HG03095 (cell line): ENCODE measurements at regions not wholly inside any gene's neighbourhood (a gene's known extent, or its start where the extent isn't known, plus 50 kb on each side); places are given as distances from the start of the nearest gene placed in this dataset.

Experiments used
- ATAC-seq: cut with Tn5 transposase; IDR thresholded peaks from one replicate; pipeline ENCODE4 v1.9.1; 2021; ENCODE audit warnings: moderate library complexity; ENCODE audit not compliant: unreplicated experiment

DNA sequence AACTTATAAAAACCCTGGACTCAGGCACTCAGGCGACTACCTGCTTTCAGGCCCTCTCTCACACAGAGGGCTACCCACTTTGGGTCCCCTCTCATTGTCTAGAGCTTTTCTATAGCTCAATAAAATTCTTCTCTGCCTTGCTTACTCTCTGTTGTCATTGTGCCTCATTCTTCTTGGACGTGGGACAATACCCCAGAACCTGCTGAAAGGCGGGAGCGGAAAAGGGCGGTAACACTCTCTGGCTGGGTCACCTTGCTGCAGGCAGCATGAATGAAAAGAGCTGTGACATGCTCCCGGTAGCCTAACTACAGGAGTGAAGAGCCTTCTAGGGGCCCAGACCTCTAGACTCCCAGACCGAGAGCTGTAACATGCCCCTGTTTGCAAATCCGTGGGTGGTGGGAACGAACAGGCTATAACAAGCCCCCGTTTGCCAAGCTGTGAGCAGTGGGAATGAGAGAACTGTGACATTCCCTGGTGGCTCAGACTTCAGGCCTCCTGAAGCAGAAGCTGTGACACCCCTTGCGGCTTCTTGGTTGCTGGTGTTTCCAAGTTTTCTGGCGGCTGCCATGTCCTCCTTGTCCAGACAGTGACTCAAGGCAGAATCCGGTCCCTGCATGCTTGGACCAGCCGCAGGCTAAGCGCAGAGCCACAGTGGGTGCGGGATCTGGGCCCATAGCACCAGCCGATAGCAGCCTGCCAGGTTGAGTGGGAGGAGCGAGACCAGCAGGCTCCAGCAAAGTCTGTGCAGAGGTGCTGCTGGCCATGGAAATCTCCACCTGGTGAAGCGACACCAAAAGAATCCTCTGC is 684.6 kb downstream of the ARAP2 start:
- no peak for ATAC-seq

DNA sequence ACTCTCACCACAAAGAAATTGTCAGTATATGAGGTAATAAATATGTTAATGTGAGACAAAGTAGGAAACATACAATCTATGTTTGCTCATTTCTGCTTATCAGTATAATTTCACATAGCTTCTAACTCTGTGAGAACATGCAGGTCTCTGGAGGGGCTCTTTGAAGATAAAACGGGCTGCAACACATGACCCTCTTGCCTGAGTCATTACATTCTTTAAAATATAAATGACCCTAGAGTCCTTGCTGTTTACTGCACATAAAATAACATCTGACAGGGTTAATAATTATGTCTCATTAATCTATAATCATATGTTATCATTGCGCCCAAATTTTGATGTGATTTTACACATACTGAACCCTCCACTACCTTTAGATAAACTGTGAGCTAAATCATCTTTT is 681.5 kb downstream of the ARAP2 start:
- ATAC-seq, result no peak

DNA sequence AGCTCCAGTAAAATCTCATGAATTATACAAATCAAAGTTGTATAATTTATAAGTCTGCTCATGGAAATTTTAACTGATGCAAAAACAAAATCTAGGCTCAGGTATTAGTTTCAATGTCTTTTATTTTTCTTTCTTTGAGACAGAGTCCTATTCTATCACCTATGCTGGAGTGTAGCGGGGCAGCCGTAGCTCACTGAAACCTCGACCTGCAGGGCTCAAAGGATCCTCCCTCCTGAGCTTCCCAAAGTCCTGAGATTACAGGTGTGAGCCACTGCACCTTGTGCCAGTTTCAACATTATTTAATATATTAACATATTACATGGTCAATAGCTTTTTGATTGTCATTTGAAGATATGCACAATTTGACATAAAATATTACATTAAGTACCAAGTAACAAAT is 678.7 kb downstream of the ARAP2 start:
- ATAC-seq, result no peak

DNA sequence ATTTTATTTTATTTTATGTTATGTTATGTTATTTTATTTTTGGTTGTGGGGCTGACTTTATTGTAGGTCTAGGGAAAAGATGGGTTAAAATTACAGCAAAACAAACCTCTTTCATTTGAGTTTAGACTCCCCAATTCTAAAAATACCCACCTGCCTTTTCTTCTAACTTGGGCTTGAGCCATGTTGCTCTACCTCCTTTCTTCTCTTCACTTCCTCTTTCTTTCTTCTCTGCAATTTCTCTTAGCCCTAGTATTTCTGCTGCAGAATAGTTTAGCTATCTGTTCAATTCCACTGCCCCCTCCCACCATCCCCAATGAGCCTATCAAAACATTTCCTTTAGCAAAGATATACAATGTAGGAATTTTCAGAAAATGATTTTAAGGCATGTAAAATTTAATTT is 653.3 kb downstream of the ARAP2 start:
- no peak for ATAC-seq

DNA sequence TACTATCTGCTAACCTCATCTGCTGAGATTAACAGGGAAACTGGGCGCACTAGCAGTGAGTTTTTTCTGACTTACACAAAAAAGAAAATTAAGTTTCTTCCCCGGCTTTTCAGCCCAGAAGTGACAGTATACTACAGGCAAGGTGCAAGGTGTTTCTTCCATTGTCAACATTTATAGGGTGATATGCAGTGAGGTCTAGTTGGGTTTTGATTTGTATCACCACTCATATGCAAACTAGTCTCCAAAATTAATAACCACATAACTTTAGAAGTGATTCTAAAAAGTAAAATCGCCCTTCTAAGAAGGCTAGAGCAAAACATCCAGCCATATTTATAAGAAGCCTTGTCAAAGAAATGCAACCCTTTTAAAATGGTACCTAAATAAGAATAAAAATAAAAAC is 640.1 kb downstream of the ARAP2 start:
- no peak for ATAC-seq

DNA sequence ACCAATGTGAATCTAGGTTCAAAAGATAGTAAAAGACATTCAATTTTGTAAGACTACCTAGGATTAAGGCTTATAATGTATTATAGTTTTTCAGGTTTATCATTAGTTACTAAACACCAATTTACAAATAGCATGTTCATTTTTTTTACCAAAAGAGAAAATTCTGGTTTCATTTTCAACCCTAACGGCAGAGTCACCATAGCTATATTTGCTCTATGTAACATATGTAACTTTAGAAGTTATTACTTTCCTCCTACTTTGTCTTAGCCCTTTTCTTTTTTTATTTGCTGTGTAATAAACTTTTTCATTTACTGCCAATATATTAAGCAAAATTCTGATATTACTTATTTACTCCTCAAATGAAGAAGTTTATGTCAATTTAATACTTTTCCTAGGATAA is 639.6 kb downstream of the ARAP2 start:
- ATAC-seq, result no peak

DNA sequence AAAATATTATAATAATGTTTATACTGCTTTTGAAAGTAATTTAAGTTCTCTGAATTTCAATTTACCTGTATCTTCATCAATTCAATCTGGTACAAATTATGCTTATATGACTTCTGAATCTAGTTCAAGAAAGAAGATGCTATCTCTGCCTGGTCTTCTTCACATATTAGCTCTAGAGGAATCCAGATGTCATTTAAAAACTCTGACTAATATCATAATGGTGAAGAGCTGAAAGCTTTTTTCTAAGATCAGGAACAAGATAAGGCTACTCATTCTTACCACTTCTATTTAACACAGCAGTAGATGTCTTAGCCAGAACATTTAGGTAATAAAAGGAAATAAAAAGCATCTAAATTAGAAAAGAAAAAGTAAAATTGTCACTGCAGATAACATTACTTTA is 636.1 kb downstream of the ARAP2 start:
- no peak for ATAC-seq

DNA sequence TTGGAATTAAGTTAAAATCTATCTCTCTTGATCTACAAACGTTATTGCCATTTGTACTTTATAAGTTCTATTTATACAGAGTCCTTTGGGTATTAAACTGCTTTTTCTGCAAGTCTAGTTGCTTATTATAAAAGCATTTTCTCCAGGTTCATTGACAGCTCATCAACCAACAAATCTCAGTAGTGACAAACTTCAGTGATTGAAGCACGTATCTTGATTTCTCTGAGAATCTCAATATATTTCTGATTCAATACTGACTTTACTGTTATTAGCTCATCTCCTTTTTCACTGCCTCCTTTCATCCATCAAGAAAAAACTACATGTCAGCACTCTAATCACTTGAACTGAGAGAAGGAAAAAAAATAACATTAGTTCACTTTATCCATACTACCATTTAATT is 630.2 kb downstream of the ARAP2 start:
- no peak for ATAC-seq

DNA sequence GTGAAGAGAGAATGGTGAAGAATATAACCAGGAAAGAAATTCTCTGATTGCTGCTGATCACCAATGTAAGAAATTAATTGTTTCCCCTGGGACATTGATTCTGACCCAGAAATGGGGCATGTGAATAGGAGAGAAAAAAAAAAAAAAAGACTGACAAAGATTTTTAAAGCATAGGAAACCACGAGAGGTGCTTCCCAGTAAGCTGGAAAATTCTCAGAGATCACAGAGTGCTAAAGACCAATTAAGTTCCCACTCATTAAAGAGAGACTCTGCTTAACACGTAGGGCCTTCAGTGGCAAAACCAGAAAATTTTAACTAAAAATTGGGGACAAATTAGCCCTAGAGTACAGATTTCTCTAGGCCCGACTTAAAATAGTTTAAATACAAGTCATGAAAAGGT is 604.4 kb downstream of the ARAP2 start:
- no peak for ATAC-seq

DNA sequence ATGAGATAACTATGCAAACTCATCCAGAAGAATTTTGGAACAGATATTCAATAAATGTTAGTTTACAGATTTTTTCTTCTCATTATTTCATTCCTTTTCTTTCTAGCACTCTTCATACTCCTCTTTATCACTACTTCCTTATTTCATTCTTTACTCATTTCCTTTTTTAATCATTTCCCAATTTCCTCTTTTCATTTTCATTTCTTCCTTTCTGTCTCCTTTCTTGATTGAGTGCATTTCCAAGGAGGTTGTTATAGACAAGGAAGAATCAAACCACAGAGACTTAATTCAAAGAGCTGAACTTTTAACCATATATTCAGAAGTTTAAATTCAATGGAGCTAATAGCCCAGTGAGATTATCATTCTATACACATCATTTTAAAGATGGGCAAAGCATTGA is 600.7 kb downstream of the ARAP2 start:
- ATAC-seq, result no peak

DNA sequence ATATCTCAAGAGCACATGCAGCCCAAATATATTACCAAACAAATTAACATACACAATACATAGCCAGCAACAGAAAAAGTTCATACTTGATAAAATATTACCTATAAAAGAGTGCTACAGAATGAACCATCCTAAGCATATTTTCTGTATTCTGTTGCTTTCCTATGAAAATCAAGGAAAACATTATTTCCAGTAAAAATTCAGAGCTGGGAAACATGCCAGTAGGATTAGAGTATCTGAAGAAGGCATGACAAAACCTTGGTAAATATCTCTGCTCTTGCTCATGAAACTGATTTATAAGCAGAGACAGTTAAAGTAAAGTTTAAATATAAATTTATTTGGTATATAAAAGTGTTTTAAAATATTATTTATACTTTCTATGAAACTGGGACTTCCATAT is 599.7 kb downstream of the ARAP2 start:
- ATAC-seq, result no peak

DNA sequence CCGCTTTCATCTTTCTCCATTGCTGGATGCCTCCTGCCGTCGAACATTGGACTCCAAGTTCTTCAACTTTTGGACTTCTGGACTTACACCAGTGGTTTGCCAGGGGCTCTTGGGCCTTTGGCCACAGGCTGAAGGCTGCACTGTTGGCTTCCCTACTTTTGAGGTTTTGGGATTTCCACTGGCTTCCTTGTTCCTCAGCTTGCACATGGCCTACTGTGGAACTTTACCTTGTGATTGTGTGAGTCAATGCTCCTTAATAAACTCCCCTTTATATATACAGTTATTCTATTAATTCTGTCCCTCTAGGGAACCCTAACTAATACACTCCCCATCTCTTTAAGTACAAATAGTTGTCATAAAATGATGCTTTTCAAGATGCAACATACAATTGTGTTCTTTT is 595.3 kb downstream of the ARAP2 start:
- ATAC-seq, result no peak

DNA sequence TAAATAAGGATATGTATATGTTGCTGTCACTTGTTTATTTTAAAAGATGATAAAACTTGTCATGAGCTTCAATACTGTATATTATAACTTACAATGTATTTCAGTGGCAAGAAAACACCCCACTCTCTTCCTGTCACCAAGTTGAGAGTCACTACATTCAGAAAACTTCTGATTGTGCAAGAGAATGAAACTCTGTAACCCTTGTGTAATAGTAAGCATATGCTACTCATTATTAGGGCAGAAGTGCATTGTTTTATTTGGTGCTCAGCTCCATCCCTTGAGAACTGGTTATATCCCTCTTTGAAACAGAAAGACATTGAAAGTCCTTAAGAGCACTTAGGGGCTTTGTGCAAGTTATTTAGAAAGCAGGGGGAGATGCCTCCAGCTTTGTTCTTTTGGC is 594.5 kb downstream of the ARAP2 start:
- no peak for ATAC-seq

DNA sequence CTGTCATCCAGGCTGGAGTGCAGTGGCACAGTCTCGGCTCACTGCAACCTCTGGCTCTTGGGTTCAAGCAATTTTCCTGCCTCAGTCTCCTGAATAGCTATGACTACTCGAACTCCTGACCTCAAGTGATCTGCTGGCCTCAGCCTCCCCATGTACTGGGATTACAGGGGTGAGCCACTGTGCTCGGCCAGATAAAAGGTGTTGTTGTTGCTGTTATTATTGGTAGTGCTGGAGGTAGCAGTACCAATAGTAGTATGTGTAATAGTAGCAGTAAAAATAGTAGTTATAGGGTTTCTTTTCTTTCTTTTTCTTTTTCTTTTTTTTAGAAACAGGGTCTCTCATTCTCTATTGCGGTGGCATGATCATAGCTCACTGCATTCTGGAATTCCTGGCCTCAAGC is 592.1 kb downstream of the ARAP2 start:
- ATAC-seq, result no peak

DNA sequence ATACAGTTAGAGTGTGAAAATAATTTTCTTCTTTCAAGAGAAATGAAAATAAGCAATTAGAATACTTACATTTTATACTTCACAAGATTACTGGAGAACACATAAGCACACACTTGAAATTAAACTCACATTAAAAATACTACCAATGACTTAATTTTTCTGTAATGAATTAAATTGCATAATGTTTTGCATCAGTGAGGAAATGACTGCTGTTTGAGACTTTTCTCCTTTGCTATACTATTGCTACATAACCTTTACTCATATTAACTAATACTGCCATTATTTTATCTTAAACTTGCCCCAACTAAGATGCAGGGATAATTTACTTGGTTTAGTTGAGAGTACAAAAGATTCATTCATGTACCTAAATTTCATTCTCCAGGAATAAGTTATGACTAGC is 590.9 kb downstream of the ARAP2 start:
- no peak for ATAC-seq

DNA sequence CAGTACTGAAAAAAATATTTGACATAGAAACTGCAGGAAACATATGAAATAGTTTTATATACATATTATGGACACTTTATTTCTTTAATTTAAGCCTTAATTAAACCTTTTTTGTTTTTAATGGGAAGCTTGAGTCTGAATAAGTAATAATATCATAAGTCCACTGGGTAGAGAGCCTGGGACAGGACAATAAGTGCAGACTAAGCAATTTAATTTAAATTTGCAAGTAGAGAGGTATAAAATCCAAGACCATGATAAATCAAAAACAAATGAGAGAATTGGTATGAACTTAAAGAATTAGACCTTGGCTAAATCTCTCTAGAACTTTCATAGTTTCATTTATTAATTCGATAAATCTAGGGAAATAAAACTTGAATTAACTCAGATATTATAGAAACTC is 571.2 kb downstream of the ARAP2 start:
- no peak for ATAC-seq

DNA sequence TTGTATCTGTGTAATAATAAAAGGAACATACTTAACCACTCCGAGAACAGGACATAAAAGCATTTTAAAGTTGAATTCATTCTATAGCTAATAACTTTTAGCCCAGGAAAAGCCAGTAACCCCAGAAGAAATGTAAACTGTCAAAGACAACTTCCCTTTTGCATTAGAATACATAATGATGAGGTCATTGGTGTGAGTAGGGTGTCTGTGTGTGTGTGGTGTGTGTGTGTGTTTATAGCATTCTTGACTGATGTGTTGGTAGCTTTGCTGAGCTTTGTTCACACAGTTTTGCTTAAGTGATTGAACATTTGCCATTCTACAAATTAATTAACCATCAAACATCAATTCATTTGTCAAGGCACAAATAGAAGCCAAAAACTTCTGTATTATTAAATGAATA is 559.6 kb downstream of the ARAP2 start:
- no peak for ATAC-seq

DNA sequence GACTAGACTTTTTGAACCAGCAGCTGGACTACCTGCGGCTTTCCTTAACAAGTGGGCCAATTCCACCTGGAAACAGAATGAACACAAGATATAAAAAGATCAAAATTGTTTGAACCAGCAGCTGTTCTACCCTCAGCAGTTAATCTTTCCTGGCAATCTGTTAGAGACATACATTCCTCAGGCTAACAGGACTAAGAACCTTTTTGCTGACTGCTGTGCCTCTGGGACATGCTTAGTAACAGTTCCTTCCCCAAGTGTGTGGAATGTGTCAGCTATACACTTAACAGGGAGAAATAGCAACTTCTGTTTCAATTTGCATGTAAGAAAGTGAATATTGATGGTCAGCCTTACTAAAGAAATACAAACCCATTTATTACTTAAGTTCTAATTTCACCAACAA is 554.4 kb downstream of the ARAP2 start:
- no peak for ATAC-seq

DNA sequence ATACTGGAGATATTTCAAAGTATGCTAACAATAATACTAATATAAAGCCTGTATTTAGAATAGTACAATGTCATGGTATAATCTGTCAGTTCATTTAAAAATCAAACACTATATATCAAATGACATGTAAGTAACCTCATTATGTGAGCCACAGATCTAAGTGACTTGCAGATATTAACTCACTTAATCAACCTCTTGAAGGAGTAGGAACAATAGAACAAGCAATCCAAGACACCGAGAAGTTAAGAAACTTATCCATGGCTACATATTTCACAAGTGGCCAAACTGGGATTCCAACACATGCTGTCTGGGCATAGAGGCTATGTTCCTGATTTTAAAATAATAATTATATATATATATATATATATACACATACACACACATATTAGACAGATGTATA is 554.0 kb downstream of the ARAP2 start:
- ATAC-seq, result no peak

DNA sequence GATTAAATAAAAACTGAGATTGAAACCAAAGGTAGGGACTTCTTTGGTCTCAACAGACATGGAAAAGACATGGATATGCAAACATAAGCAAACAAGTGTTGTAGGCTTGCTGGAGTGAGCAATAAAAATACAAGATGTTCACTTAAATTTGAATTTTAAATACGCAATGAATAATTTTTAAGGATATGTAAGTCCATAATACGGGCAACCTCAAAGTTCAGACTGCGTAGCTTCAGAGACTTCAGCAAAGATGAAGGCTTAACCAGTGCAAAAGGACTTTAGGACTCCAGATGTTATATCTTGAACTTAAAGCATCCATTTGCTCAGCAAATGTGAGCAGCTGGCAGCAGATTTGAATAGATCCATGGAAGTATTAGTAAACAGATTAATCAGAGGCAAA is 549.3 kb downstream of the ARAP2 start:
- no peak for ATAC-seq

DNA sequence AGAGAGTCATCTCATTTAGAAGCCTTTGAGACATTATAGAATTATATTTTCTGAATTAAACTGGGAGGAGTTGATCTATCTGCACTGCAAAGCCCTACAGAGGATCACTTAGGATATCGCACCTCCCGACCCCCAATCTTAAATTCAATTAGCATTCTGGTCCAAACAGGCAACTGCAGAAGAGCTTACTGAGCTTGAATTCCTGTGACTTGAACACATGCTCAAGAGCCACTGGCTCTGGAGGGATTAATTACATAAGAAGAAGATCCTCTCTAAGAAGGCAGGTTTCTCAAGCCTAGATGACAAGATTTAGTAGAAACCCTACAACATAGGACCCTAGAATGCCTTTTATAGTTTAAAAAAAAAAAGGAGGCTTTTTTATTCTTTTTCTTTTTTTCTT is 548.9 kb downstream of the ARAP2 start:
- ATAC-seq, result no peak

DNA sequence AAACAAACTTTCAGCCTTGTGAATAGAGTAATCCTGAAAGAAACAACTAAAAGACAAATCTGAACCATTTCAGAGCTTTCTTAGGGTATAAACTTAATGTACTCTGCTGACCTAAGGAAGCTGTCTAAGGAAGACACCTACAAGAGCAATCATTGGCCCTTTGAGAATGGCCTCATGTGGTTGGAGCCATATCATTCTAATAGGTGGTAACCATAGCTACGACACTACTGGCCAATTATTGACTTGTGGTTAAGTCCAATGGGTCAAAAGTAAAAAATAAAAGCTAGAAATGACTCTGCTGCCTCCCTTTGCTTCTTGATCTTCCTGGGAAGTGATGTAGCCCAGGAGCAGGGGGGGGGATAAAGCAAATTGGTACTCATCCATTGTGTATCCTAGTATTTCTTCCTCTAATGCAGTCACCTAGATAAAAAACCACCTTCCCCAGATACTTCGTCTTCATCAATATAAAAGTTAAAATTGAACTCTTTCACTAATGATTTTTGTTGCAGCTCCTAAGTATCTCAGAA is 547.0 kb downstream of the ARAP2 start:
- ATAC-seq, result no peak

DNA sequence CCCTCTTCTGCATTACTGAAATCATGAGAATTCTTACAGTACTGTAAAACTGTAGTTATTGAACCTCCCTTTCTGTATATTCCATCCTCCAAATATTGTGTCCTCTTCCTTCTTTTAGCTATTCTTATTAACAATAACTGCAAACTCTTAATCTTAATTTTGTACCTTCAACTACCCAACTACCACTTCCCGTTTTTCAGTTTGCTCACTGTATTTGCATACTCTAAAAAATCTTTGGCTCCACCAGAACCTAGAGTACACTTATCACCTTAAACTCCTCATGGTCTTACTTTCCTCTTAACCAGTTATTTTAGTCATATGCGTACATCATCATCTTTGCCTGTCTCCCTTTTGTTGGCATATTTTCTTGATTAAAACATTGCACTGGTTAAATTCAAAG is 543.7 kb downstream of the ARAP2 start:
- no peak for ATAC-seq
